Myocyte (in vitro differentiated cells): ENCODE measurements at regions not wholly inside any gene's neighbourhood (a gene's known extent, or its start where the extent isn't known, plus 50 kb on each side); places are given as distances from the start of the nearest gene placed in this dataset.
"Not testable (repeated sequence)": the region's sequence is repeated elsewhere in the genome, so short reads cannot be mapped to it uniquely, and the experiment has no call there.

Source experiments
- DNase-seq: peaks from one replicate; pipeline ENCODE4 v3.0.0-alpha.2; 2012; ENCODE audit warnings: low read depth

DNA sequence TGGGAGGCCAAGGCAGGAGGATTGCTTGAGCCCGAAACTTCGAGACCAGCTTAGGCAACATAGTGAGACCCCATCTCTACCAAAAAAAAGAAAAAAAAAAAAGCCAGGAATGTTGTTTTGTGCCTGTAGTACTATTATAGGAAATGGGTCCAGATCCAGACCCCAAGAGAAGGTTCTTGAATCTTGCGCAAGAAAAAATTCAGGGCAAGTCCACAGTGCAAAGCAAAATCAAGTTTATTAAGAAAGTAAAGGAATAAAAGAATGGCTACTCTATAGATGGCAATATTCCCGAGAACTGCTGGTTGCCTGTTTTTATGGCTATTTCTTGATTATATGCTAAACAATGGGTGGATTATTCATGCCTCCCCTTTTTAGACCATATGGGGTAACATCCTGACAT lies 51.2 kb upstream of the RDX start:
- no peak for DNase-seq

DNA sequence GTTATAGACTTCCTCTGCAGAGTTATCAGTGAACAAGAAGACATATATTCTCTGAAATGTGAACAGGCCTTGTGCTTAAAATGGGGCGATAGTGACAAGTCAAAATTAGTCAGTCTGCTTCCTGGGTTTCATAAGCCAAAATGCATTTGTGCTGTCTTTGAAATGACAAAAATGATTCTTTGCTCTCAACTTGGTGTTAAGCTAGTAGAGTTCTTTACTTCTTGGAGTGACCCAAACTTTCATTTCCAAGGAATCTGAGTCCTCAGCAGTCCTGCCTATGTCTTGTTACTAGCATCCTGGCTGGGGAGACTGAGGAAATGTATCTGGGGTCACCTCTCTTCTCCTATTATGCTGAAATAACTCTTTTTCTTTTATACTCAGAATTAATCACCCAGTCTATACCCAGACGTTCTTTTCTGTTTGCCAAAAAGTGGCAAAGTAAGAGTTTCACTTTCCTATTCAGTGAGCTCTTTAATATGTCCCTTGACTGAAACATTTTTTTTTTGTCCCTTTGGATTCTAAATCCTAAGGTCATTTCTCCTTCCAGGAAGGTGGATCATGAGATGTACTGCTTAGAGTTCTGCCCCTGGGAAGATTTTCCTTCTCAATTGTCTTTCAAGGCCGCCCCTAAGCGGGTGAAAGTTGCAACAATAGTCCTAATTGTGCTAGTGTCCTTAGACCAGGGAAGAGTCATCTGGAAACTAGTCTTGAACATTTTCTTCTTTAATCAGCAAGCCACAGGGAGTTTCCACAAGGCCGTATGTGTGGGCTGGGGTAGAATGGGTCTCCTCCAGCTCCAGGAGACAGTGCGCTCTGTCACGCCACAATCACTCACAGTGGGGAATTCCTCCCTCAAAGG lies 53.0 kb upstream of the RDX start:
- DNase-seq, result no peak

DNA sequence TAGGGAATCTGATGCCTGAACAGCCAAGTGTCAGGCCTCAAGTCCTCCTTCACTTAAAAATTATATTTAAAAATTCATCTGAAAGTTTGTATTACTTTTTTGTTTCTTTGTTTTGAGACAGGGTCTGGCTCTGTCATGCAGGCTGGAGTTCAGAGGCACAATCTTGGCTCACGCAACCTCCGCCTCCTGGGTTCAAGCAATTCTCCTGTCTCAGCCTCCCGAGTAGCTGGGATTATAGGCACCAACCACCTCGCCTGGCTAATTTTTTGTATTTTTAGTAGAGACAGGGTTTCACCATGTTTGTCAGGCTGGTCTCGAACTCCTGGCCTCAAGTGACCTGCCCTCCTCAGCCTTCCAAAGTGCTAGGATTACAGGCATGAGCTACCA lies 53.6 kb upstream of the RDX start:
- DNase-seq, result not testable (repeated sequence)

GRCh38 chr11:110355011-110355744 lies 58.8 kb upstream of the RDX start:
- no peak for DNase-seq

DNA sequence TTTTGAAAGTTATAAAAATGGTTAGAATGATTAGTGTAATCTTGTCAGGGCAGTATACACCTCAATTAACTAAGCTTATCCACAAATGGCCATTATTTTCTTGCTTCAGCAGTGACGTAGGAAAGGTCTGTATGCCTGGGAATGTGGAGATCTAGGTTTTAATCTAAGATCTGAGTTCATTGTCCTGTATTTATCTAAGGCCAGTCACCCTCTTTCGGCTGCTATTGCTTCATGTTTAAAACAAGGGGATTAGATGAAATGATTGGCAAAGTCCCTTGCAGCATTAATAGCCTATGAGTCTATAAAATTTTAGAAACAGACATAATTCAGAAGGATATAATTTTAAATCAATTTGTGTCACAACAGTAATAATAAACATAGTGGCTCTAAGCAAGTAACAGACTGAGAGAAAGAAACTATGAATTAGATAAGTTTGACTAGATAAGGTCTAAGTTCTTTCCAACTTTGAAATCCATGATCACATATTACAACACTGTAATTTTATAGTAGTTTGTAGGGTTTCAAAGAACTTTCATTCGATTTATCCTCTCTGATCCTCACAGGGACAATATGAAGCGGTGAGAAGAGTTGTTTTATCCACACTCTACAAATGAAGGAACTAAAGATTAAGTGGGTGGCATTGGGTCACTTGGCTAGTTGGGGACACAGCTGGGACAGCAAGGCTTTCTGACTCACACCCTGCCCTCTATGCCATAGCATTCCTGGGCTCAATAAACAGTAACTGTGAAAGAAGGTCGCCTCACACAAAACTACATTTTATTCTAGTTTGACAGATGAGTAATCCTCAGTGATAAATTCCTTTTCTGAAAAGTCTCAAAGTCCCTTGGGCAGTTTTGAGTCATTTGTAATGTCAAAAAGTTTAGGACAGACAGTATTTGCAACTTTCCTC lies 60.6 kb upstream of the RDX start:
- peak; percentile 44 for DNase-seq

- no peak for DNase-seq
Observed at GRCh38 chr11:110358336-110358735, 61.9 kb upstream of the RDX start.

GRCh38 chr11:110360781-110361408 lies 64.5 kb upstream of the RDX start:
- DNase-seq, result not testable (repeated sequence)

- peak; percentile 85 for DNase-seq
Observed at GRCh38 chr11:110362971-110363509, 66.6 kb upstream of the RDX start.

GRCh38 chr11:110366291-110366690 lies 63.5 kb upstream of the FDX1 start:
- DNase-seq, result peak; percentile 38

DNA sequence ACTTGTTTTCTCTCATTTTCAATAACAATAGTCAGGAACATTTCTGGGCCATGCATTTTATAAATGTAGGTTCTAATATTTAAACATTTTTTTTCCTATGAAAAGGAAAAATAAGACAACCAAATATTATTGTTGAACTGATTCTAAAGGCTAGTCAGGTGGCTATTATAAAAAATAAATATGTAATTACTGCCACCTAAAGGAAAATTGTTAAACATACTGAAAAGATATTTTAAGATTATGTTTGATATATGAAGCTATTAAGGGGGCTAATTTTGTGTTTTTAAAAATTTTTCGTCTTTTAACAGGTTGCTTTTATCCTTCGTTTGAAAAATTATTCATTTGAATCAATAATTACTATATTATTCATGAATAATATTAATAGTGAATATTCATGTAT lies 62.2 kb upstream of the FDX1 start:
- DNase-seq, result no peak

GRCh38 chr11:110371084-110371483 lies 58.7 kb upstream of the FDX1 start:
- DNase-seq, result no peak

DNA sequence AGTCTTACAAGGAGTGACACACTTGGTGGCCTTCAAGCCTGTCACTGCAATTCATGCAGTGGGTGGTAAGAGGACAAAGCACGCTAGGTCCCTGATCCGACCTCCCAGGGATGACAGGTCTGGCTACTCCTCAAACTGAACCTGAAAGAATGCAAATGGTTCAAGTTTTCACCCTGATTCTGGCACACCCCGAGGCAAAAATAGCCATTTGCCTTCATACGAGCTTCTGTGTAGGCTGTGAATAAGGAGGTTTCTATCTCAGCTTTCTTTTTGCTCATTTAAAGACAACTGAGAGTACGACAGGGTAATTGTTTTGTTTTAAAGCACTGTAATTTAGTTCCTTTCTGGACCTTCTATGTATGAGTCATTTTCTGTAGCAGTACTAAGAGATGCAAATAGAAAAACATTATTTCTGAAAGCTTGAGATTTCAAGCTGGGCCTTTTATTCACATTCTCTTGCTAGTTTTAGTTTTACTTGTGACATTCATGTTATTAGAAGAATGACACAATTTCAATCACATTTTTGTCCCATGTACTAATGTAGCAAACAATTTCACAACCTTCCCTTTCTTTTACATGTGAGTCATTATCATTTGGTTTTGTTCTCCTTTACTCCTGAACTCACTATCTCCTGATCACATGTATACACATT lies 56.6 kb upstream of the FDX1 start:
- no peak for DNase-seq

GRCh38 chr11:110374921-110375320 lies 54.8 kb upstream of the FDX1 start:
- DNase-seq, result no peak

GRCh38 chr11:110375351-110375750 lies 54.4 kb upstream of the FDX1 start:
- DNase-seq, result no peak

DNA sequence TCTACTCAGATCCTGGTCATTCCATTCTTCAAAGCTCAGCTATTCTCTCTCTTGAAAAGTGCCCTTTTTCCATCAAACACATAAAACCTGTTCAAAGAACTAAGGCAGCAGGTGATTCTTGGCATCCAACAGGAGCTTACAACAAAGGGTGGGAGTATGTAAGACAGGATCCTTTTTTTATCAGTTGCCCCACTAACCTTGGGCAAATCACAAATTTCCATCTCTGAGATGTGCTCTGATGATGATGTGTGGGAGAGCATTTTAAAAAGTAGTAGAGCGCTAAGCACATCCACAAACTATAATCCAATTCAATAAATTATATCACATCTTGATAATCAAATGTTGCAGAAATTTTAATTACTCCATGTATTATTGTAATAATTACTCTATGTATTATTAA lies 53.7 kb upstream of the FDX1 start:
- no peak for DNase-seq

- peak; percentile 94 for DNase-seq
Observed at GRCh38 chr11:110376711-110377324, 52.9 kb upstream of the FDX1 start.

GRCh38 chr11:110377434-110377833 lies 52.3 kb upstream of the FDX1 start:
- DNase-seq, result no peak

DNA sequence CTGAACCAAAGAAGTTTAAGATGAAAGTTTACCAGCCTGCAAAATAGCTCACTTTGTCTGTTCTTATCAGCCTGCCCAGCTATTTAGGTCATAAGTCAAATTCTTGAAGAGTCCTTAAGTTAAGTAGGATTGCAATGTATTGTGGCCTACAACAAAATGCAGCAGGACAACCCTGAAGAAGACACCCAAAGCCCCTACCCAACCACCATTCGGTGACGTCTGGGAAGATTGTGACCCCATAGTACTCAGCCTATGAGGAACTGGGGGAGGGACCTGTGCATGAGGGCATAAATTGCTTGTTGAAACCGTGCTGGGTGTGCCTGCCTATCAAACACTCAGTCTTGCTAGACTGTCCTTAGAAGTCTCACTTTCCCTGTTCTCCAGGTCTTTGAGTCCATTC lies 50.5 kb upstream of the FDX1 start:
- DNase-seq, result no peak

GRCh38 chr11:110379936-110380335 lies 49.8 kb upstream of the FDX1 start:
- no peak for DNase-seq
